T-helper 2 cell (primary cell): ENCODE measurements at regions not wholly inside any gene's neighbourhood (a gene's known extent, or its start where the extent isn't known, plus 50 kb on each side); places are given as distances from the start of the nearest gene placed in this dataset.
"Not testable (repeated sequence)": the region's sequence is repeated elsewhere in the genome, so short reads cannot be mapped to it uniquely, and the experiment has no call there.

Experiments
- DNase-seq, 5 experiments: peaks; one replicate each; pipeline versions ENCODE4 v3.0.0 to v3.0.0-alpha.2; 2012 to 2022

GRCh38 chr12:19719672-19720071, 280.4 kb downstream of the AEBP2 start:
- DNase-seq: no peak

DNA sequence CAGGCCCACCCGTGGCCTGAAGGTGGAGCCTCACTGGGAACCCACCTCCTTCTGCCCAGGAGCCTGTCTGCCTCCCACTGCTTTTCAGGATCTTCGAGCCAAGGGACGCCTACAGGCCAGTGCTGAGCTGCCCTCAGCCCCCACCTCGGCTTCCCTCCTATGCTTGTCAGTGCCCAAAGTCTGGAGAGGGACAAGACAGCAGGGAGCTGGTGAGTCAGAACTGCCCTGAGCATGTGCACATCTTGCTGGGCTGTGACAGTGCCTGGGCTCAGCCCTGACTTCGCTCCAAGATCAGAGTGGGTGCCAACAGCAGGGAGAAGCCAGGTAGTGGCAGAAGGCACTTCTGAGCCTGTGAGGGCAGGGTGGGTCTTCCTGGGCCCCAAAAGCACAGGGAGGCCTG, 286.8 kb downstream of the AEBP2 start:
- DNase-seq: no peak

GRCh38 chr12:19726592-19726991, 287.3 kb downstream of the AEBP2 start:
- no peak for DNase-seq

GRCh38 chr12:19737019-19737418, 297.7 kb downstream of the AEBP2 start:
- no peak for DNase-seq

- DNase-seq: peak in 2 of 5 experiments; percentile 12 to 54
Measured at GRCh38 chr12:19739195-19739776, 300.0 kb downstream of the AEBP2 start.

- no peak for DNase-seq
Measured at GRCh38 chr12:19740472-19741131, 301.3 kb downstream of the AEBP2 start.

GRCh38 chr12:19741132-19741489, 301.8 kb downstream of the AEBP2 start:
- DNase-seq: no peak

DNA sequence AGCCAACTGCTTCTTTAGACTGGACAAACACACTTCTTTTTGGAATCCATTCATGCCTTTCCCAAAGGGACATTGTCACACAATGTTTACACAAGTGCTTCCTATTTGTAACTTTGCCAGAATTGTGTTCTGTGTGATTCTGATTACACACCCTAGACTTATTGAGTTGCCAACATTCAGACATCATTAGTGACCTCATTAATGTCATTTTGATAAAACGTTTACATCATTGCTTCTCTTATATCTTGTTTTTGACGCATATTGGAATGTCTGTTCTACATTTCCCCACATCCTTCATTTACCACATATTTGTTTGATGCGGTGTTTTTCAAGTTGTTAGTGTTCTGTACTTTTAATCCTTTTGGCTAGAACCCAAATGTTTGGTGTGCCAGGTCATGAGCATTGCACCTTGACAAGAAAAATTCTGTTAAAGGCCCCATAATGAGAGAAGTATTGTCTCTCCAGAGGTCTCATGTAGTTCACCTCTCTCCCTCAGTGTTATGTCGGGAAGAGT, 305.5 kb downstream of the AEBP2 start:
- peak in 1 of 5 experiments; percentile 1 for DNase-seq

DNA sequence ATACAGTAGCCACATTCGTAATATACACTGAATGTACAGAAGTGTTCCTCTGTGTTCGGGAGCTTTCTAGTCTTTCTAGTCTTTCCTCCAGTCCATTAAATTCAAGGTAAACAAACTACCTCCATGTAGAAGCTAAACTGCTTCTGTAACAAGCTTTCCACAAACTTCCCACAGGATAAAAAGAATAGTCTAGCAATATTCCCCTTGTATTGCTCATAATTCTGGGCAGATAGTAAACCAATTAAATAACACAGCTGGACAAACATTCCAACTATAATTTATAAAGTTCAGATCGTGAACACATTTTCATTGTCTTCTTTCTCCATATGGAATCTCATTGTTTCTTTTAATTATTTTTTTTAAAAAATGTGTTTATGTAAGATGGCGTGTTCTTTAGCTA, 307.2 kb downstream of the AEBP2 start:
- no peak for DNase-seq

DNA sequence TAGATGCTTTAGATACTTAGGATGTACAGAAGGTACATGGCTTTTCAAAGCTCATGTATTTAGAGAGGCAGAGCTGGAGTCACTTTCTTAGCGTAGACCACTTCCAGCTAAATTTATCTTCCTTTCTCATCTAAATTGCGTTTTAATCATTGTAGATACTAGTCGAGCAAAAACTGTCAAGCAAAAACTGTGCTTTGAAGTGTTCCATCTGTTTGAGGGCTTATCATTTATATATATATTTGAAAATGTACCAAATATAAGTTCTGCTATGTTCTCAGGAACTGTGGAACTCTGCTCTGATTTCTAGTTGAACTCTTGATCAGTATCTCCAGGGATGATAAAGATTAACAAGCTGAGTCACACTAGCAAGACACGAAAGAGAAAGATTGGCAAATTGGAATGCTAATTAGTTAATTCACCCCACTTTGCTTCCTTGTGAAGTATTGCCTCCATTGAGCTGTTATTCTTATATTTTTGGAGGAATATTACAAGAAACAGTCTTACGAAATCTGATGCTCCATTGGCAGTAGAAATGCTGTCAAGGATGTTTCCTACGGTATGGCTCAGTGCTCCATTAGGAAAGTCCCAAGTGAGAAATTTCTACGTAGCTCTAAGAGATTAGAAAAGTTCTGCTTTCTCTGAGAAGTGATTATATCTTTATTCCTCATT, 310.7 kb downstream of the AEBP2 start:
- DNase-seq: peak in 1 of 5 experiments; percentile 30

- no peak for DNase-seq
Measured at GRCh38 chr12:19751078-19751477, 311.8 kb downstream of the AEBP2 start.

- peak in 1 of 5 experiments; percentile 5 for DNase-seq
Measured at GRCh38 chr12:19752712-19753111, 313.4 kb downstream of the AEBP2 start.

- no peak for DNase-seq
Measured at GRCh38 chr12:19755136-19755535, 315.8 kb downstream of the AEBP2 start.

GRCh38 chr12:19757317-19757877, 318.1 kb downstream of the AEBP2 start:
- DNase-seq: peak in 1 of 5 experiments; percentile 38

DNA sequence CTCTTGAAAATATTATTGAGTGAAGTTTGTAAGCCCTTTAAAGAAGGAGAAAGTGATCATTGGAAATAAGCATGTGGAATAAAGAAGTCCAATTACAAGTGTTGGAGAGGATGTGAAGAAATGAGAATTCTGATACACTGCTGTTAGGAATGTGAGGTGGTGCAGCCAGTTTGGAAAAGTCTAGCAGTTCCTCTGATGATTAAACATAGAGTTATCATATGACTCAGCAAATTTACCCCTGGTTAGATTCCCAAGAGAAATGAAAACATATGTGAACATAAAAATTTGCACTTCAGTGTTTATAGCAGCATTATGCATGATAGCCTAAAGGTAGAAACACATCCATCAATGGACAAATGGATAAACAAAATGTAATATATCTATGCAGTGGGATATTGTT, 319.9 kb downstream of the AEBP2 start:
- DNase-seq: no peak

DNA sequence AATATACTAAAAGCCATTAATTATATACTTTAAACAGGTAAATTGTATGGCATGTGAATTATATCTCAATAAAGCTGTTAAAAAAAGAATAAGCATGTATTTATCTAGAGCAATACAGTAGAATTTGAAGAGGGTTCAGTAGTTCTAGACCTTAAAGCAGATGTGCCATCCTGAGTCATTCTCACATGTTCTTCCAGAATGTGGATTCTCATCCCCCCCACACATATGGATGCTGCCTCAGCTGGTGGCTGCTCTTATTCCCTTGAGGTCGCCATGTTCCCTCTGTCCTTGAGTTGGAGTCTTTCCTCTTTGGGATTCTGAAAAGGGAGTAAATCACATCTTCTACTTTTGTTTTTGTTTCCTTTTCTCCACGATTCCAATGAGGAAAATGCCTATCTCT, 321.3 kb downstream of the AEBP2 start:
- DNase-seq: no peak

DNA sequence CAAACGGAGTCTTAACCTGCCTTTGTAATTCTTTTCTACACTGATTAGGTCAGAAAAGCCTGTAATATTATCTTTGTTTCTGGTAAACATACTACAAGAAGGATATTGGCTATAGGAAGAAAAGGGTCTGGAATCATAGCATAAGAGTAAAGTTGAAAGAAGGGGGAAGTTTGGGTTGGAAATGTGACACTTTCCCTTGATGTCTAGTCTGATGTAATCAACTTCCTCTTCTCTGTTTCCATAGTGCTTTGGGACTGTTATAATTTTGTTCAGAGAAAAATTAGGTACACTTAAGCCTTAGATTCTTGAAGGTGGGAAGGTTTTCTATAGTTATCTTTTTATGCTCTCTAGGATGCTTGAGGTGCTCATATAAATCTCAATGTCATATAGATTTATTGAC, 322.2 kb downstream of the AEBP2 start:
- no peak for DNase-seq

- DNase-seq: no peak
Measured at GRCh38 chr12:19763488-19763887, 324.2 kb downstream of the AEBP2 start.

DNA sequence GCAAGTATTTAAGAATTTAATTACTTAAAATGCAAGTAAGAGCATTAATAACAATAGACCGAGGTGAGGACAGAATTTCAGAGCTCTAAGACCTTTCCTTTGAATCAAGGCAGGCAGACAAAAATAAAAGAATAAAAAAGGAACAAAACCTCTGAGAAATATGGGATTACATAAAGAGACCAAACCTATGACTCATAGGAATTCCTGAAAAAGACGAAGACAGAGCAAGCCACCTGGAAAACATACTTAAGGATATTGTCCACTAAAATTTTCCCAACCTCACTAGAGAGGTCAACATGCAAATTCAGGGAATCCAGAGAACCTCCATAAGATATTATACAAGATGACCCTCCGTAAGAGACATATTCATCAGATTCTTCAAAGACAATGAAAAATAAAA, 325.1 kb downstream of the AEBP2 start:
- DNase-seq: no peak

- no peak for DNase-seq
Measured at GRCh38 chr12:19771858-19772257, 332.6 kb downstream of the AEBP2 start.

- DNase-seq: no peak
Measured at GRCh38 chr12:19772776-19773175, 333.5 kb downstream of the AEBP2 start.

GRCh38 chr12:19775241-19775640, 335.9 kb downstream of the AEBP2 start:
- DNase-seq: no peak

GRCh38 chr12:19775976-19776375, 336.7 kb downstream of the AEBP2 start:
- not testable (repeated sequence) for DNase-seq

GRCh38 chr12:19778172-19778571, 338.9 kb downstream of the AEBP2 start:
- DNase-seq: no peak
